ENCODE measurements at regions not wholly inside any gene's neighbourhood (a gene's known extent, or its start where the extent isn't known, plus 50 kb on each side); places are given as distances from the start of the nearest gene placed in this dataset.

- Histone ChIP-seq H3K9me2 (replicated peaks; ENCODE audit: control insufficient read depth, low read length) (no peaks in the 10 kb centered on the region), H3K27me3 (ENCODE audit: control insufficient read depth, low read length) (no peaks in the 10 kb centered on the region), H3K4me2 (ENCODE audit: low read length) (no peak overlapping the region), H3K36me3 (ENCODE audit: control insufficient read depth, low read length) (no peaks in the 10 kb centered on the region), H3K9me3 (ENCODE audit: control insufficient read depth, insufficient read depth, low read length) (no peaks in the 10 kb centered on the region; the same call in 1 of the 2 replicates), H3K79me2 (ENCODE audit: control insufficient read depth, low read length) (no peaks in the 10 kb centered on the region), H3K27ac (ENCODE audit: low read depth, low read length) (no peak overlapping the region), H3F3A (ENCODE audit: control insufficient read depth, insufficient read depth) (no peaks in the 10 kb centered on the region), H3K4me1 (ENCODE audit: control insufficient read depth, low read length) (no peaks in the 10 kb centered on the region), H3K4me3 (ENCODE audit: low read length) (no peak overlapping the region), H4K20me1 (ENCODE audit: control insufficient read depth, insufficient read depth, low read depth, low read length) (no peaks in the 10 kb centered on the region)
- TF ChIP-seq CTCF (IDR thresholded peaks at IDR 0.05; ENCODE audit: low read depth, low read length, poor library complexity, severe bottlenecking) (no peak), EZH2phosphoT487 (IDR thresholded peaks at IDR 0.05; ENCODE audit: borderline replicate concordance, low read length) (no peak)
These were observed 405.5 kb upstream of the ADAMTS5 start for GRCh38 chr21:27372381-27372780.

GRCh38 chr21:27371975-27372331 is 405.1 kb upstream of the ADAMTS5 start:
- no peak for TF ChIP-seq CTCF (IDR thresholded peaks at IDR 0.05; ENCODE audit: low read depth, low read length, poor library complexity, severe bottlenecking)
- no peak for TF ChIP-seq EZH2phosphoT487 (IDR thresholded peaks at IDR 0.05; ENCODE audit: borderline replicate concordance, low read length)
- Histone ChIP-seq H3K4me2 (ENCODE audit: low read length) (no peak overlapping the region), H3K27ac (ENCODE audit: low read depth, low read length) (no peak overlapping the region)

GRCh38 chr21:27371115-27371974 is 404.5 kb upstream of the ADAMTS5 start:
- TF ChIP-seq EZH2phosphoT487 (IDR thresholded peaks at IDR 0.05; ENCODE audit: borderline replicate concordance, low read length) (no peak), CTCF (IDR thresholded peaks at IDR 0.05; ENCODE audit: low read depth, low read length, poor library complexity, severe bottlenecking) (no peak)
- Histone ChIP-seq H3K9me2 (replicated peaks; ENCODE audit: control insufficient read depth, low read length) (no peaks in the 10 kb centered on the region), H3K27me3 (ENCODE audit: control insufficient read depth, low read length) (no peaks in the 10 kb centered on the region), H3K4me1 (ENCODE audit: control insufficient read depth, low read length) (no peaks in the 10 kb centered on the region), H3K79me2 (ENCODE audit: control insufficient read depth, low read length) (no peaks in the 10 kb centered on the region), H3K27ac (ENCODE audit: low read depth, low read length) (no peak overlapping the region), H4K20me1 (ENCODE audit: control insufficient read depth, insufficient read depth, low read depth, low read length) (no peaks in the 10 kb centered on the region), H3K36me3 (ENCODE audit: control insufficient read depth, low read length) (no peaks in the 10 kb centered on the region), H3F3A (ENCODE audit: control insufficient read depth, insufficient read depth) (no peaks in the 10 kb centered on the region), H3K9me3 (ENCODE audit: control insufficient read depth, insufficient read depth, low read length) (no peaks in the 10 kb centered on the region; the same call in 1 of the 2 replicates), H3K4me2 (ENCODE audit: low read length) (no peak overlapping the region), H3K4me3 (ENCODE audit: low read length) (no peak overlapping the region)

More at GRCh38 chr21:27371975-27372331, 405.1 kb upstream of the ADAMTS5 start:
- Histone ChIP-seq H3K4me1 (ENCODE audit: control insufficient read depth, low read length) (no peaks in the 10 kb centered on the region), H3F3A (ENCODE audit: control insufficient read depth, insufficient read depth) (no peaks in the 10 kb centered on the region), H3K79me2 (ENCODE audit: control insufficient read depth, low read length) (no peaks in the 10 kb centered on the region), H3K9me3 (ENCODE audit: control insufficient read depth, insufficient read depth, low read length) (no peaks in the 10 kb centered on the region; the same call in 1 of the 2 replicates), H3K36me3 (ENCODE audit: control insufficient read depth, low read length) (no peaks in the 10 kb centered on the region), H3K27me3 (ENCODE audit: control insufficient read depth, low read length) (no peaks in the 10 kb centered on the region), H3K9me2 (replicated peaks; ENCODE audit: control insufficient read depth, low read length) (no peaks in the 10 kb centered on the region), H3K4me3 (ENCODE audit: low read length) (no peak overlapping the region), H4K20me1 (ENCODE audit: control insufficient read depth, insufficient read depth, low read depth, low read length) (no peaks in the 10 kb centered on the region)
